NB4 (cell line): ENCODE measurements at regions not wholly inside any gene's neighbourhood (a gene's known extent, or its start where the extent isn't known, plus 50 kb on each side); places are given as distances from the start of the nearest gene placed in this dataset.
"Not testable (repeated sequence)": the region's sequence is repeated elsewhere in the genome, so short reads cannot be mapped to it uniquely, and the experiment has no call there.

Experiments
- CTCF ChIP-seq: IDR thresholded peaks from one replicate; pipeline ENCODE4 v1.5.1; 2012; ENCODE audit warnings: low read depth, low read length
- MAX ChIP-seq: IDR thresholded peaks from 2 replicates; pipeline ENCODE4 v1.6.1; 2011; ENCODE audit warnings: low read depth, low read length
- MYC ChIP-seq: IDR thresholded peaks from 2 replicates; pipeline ENCODE4 v1.6.1; 2011; ENCODE audit warnings: low read depth, low read length
- POLR2A ChIP-seq: IDR thresholded peaks from 2 replicates; pipeline ENCODE4 v1.6.1; 2011; ENCODE audit warnings: mild to moderate bottlenecking; ENCODE audit not compliant: insufficient read length; ENCODE audit errors: extremely low read depth

- not testable (repeated sequence) for TF ChIP-seq CTCF, MYC, POLR2A, MAX
Measured at GRCh38 chr13:46457255-46457654, 70.2 kb upstream of the RUBCNL start.
